IMR-90 (cell line): ENCODE measurements at regions not wholly inside any gene's neighbourhood (a gene's known extent, or its start where the extent isn't known, plus 50 kb on each side); places are given as distances from the start of the nearest gene placed in this dataset.

Experiments
- ATAC-seq: fragments of 200-7000 bp; cut with Tn5 transposase; 2 replicates; pipeline ENCODE4 v1.9.1; 2020; ENCODE audit warnings: low read depth, mild to moderate bottlenecking, moderate library complexity
- BruUV-seq: library from RNA; stranded (reverse); fragments of 400-500 nt; replicated peaks from 2 replicates; lab custom pipeline; 2021; lab: Mats Ljungman, UMichigan
- CTCF ChIA-PET: fragments of 300-600 bp; formaldehyde crosslinking; extraction: SDS; loops from one replicate; lab custom pipeline; 2021; ENCODE audit warnings: antibody characterized with exemption; lab: Yijun Ruan, JAX
- POLR2A ChIA-PET: fragments of 300-600 bp; sonication (Branson Sonifier 250); formaldehyde crosslinking; loops from one replicate; lab custom pipeline; 2022; ENCODE audit warnings: antibody characterized with exemption; ENCODE audit not compliant: unreplicated experiment; lab: Charles Lee
- DNase-seq: peaks from one replicate; pipeline ENCODE4 v3.0.0; 2013
- H2AFZ ChIP-seq: replicated peaks from 2 replicates; pipeline ENCODE3; 2013; ENCODE audit warnings: low read length, mild to moderate bottlenecking; ENCODE audit not compliant: poor library complexity
- H2AK5ac ChIP-seq: 2 replicates; pipeline ENCODE4 v1.6.1; 2013; ENCODE audit warnings: low read depth, low read length, inconsistent platforms
- H2AK9ac ChIP-seq: replicated peaks from 2 replicates; pipeline ENCODE3; 2013; ENCODE audit warnings: mild to moderate bottlenecking, low read depth, low read length, moderate library complexity; ENCODE audit not compliant: poor library complexity
- H2BK120ac ChIP-seq: 2 replicates; pipeline ENCODE4 v1.6.1; 2013; ENCODE audit warnings: low read depth, low read length, inconsistent platforms
- H2BK15ac ChIP-seq: 3 replicates; pipeline ENCODE4 v1.6.1; 2013; ENCODE audit warnings: low read depth, low read length, inconsistent platforms
- H2BK20ac ChIP-seq: 2 replicates; pipeline ENCODE4 v1.6.1; 2013; ENCODE audit warnings: low read depth, mild to moderate bottlenecking, inconsistent platforms, low read length, moderate library complexity
- H2BK5ac ChIP-seq: 2 replicates; pipeline ENCODE4 v1.6.1; 2013; ENCODE audit warnings: mild to moderate bottlenecking, low read depth, low read length, inconsistent platforms; ENCODE audit not compliant: poor library complexity, severe bottlenecking
- H3K14ac ChIP-seq: replicated peaks from 2 replicates; pipeline ENCODE4 v1.6.1; 2013; ENCODE audit warnings: low read depth, low read length, inconsistent platforms
- H3K18ac ChIP-seq: 2 replicates; pipeline ENCODE4 v1.6.1; 2013; ENCODE audit warnings: low read depth, low read length, control low read depth
- H3K23ac ChIP-seq: 2 replicates; pipeline ENCODE4 v1.6.1; 2013; ENCODE audit warnings: low read depth, low read length, inconsistent platforms
- H3K27ac ChIP-seq: 2 replicates; pipeline ENCODE4 v1.5.1; 2013; ENCODE audit warnings: mild to moderate bottlenecking, control low read depth, low read length; ENCODE audit not compliant: insufficient read depth
- H3K27me3 ChIP-seq: 2 replicates; pipeline ENCODE4 v1.6.1; 2013; ENCODE audit warnings: low read length; ENCODE audit not compliant: control insufficient read depth, insufficient read depth
- H3K36me3 ChIP-seq: 2 replicates; pipeline ENCODE4 v1.6.1; 2013; ENCODE audit warnings: low read length, mixed read lengths; ENCODE audit not compliant: control insufficient read depth, insufficient read depth
- H3K4ac ChIP-seq: 2 replicates; pipeline ENCODE4 v1.6.1; 2013; ENCODE audit warnings: low read depth, low read length, inconsistent platforms
- H3K4me1 ChIP-seq: 2 replicates; pipeline ENCODE4 v1.6.1; 2013; ENCODE audit warnings: low read length, mixed read lengths; ENCODE audit not compliant: control insufficient read depth, insufficient read depth
- H3K4me2 ChIP-seq: 2 replicates; pipeline ENCODE4 v1.6.1; 2013; ENCODE audit warnings: low read depth, mild to moderate bottlenecking, control low read depth, low read length, moderate library complexity
- H3K4me3 ChIP-seq: 2 replicates; pipeline ENCODE4 v1.5.1; 2013; ENCODE audit warnings: low read depth, mild to moderate bottlenecking, control low read depth, low read length, moderate library complexity; ENCODE audit not compliant: insufficient read depth
- H3K56ac ChIP-seq: 2 replicates; pipeline ENCODE4 v1.6.1; 2013; ENCODE audit warnings: low read length, inconsistent platforms; ENCODE audit not compliant: insufficient read depth; ENCODE audit errors: extremely low read depth
- H3K79me1 ChIP-seq, 2 experiments: 2 replicates each; pipeline ENCODE4 v1.6.1; 2013; ENCODE audit warnings: low read length in 2 of 2, inconsistent platforms in 1 of 2, low read depth in 1 of 2
- H3K9ac ChIP-seq: 2 replicates; pipeline ENCODE4 v1.6.1; 2013; ENCODE audit warnings: low read depth, low read length, control low read depth
- H3K9me1 ChIP-seq: 2 replicates; pipeline ENCODE4 v1.6.1; 2013; ENCODE audit warnings: low read length, inconsistent platforms; ENCODE audit not compliant: insufficient read depth
- H3K9me3 ChIP-seq: 2 replicates; pipeline ENCODE4 v1.6.1; 2013; ENCODE audit warnings: low read length; ENCODE audit not compliant: control insufficient read depth, insufficient read depth
- H4K20me1 ChIP-seq: 2 replicates; pipeline ENCODE4 v1.6.1; 2013; ENCODE audit warnings: low read length, inconsistent platforms; ENCODE audit not compliant: insufficient read depth
- H4K5ac ChIP-seq: 2 replicates; pipeline ENCODE4 v1.6.1; 2013; ENCODE audit warnings: mild to moderate bottlenecking, low read depth, low read length, control low read depth
- H4K8ac ChIP-seq, 2 experiments: 2 replicates each; pipeline ENCODE4 v1.6.1; 2013; ENCODE audit warnings: low read depth in 2 of 2, low read length in 2 of 2, control low read depth in 1 of 2, inconsistent platforms in 1 of 2
- H4K91ac ChIP-seq: 2 replicates; pipeline ENCODE4 v1.6.1; 2013; ENCODE audit warnings: low read depth, low read length, inconsistent platforms; ENCODE audit not compliant: insufficient read depth
- CTCF ChIP-seq: conservative IDR thresholded peaks from 2 replicates; pipeline ENCODE4 v1.5.1; 2012; ENCODE audit warnings: mild to moderate bottlenecking, low read depth, low read length, improper control_type of control experiment
- MXI1 ChIP-seq: IDR thresholded peaks from 2 replicates; pipeline ENCODE4 v1.6.1; 2012; ENCODE audit warnings: low read depth, mild to moderate bottlenecking, low read length, moderate library complexity, borderline replicate concordance
- RAD21 ChIP-seq: IDR thresholded peaks from 2 replicates; pipeline ENCODE4 v1.6.1; 2012; ENCODE audit warnings: low read length, improper control_type of control experiment
- SMC3 ChIP-seq: fragments of 150-350 bp; IDR thresholded peaks from 2 replicates; pipeline ENCODE4 v1.6.1; 2016; ENCODE audit warnings: low read depth, mild to moderate bottlenecking, antibody characterized with exemption, low read length, moderate library complexity
- dilution Hi-C: fragments of 300-500 bp; cut with HindIII; formaldehyde crosslinking; loops from one replicate; pipeline ENCODE4 v1.14.3; 2018; ENCODE audit warnings: low sequenced_read_pairs; ENCODE audit not compliant: unreplicated experiment
- in situ Hi-C: fragments of 300-500 bp; cut with MboI; formaldehyde crosslinking; loops from 3 replicates; pipeline ENCODE4 v1.14.3; 2019; ENCODE audit warnings: low sequenced_read_pairs, inconsistent platforms, mixed read lengths
- intact Hi-C: fragments of 100-400 bp; cut with micrococcal nuclease; formaldehyde crosslinking; loops from 2 replicates; pipeline ENCODE4 v1.10.0; 2022

DNA sequence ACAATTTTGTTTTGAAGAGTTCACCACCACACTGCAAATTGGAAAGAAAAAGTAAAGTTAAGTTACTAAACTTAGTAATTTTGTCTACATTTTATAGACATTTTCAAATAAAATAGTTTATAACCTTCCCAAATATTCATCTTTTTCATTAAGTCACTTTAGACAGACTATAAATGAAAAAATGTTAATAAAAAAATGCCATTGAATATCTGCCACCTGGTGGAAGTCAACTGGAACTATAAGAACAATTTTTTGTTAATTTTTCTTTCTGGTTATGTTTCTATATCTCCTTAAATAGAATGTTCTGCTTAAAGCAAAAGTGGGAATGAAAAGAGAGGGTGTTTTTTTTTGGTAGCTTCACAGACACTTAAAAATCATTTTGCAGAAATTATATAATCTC is 534.4 kb upstream of the PCDH10 start:
- no peak overlapping the region for H3K4me3 ChIP-seq
- BruUV-seq, result no TSS peak
- no peaks in the 10 kb centered on the region for H3K9me3 ChIP-seq
- no peak overlapping the region for H4K5ac ChIP-seq
- TF ChIP-seq CTCF (peak; percentile 42), SMC3 (peak; percentile 54), RAD21 (0 out of 2 replicates have a peak, but pooled peaks have one; percentile 27), MXI1 (no peak)
- no peak overlapping the region for H3K27ac ChIP-seq
- H4K91ac ChIP-seq, result no peak overlapping the region
- in situ Hi-C loops, result no loop called here
- ATAC-seq (no peak), DNase-seq (peak; percentile 5)
- H2BK20ac ChIP-seq, result no peak overlapping the region
- H3K9me1 ChIP-seq, result no peaks in the 10 kb centered on the region
- H3K79me1 ChIP-seq, result no peaks in the 10 kb centered on the region
- POLR2A ChIA-PET, result no interaction called here
- intact Hi-C loops, result loop anchor here (10.0 kb wide), 2 partner anchors 630 to 1520 kb away; no protein-coding TSS in a partner anchor
- H2BK5ac ChIP-seq, result no peak overlapping the region
- dilution Hi-C loops, result no loop called here
- no peak overlapping the region for H3K23ac ChIP-seq
- H3K14ac ChIP-seq, result no peak overlapping the region
- no peak overlapping the region for H2AK5ac ChIP-seq
- CTCF ChIA-PET, result no interaction called here
- H3K27me3 ChIP-seq, result no peaks in the 10 kb centered on the region
- H3K56ac ChIP-seq, result no peak overlapping the region
- no peak overlapping the region for H3K9ac ChIP-seq
- no peak overlapping the region for H3K4me2 ChIP-seq
- no peaks in the 10 kb centered on the region for H3K4me1 ChIP-seq
- H2BK120ac ChIP-seq, result no peak overlapping the region
- H4K8ac ChIP-seq, result no peak overlapping the region
- H4K20me1 ChIP-seq, result no peaks in the 10 kb centered on the region
- H2BK15ac ChIP-seq, result no peak overlapping the region
- H2AFZ ChIP-seq, result no peak overlapping the region
- H3K18ac ChIP-seq, result no peak overlapping the region
- no peaks in the 10 kb centered on the region for H3K36me3 ChIP-seq
- no peak overlapping the region for H3K4ac ChIP-seq
- H2AK9ac ChIP-seq, result no peak overlapping the region
